Endothelial cell (in vitro differentiated cells): ENCODE measurements at regions not wholly inside any gene's neighbourhood (a gene's known extent, or its start where the extent isn't known, plus 50 kb on each side); places are given as distances from the start of the nearest gene placed in this dataset.

Experiments used
- DNase-seq: peaks from one replicate; pipeline ENCODE4 v3.0.0; 2021; ENCODE audit warnings: low spot score
- H3K27ac Mint-ChIP-seq: one replicate; pipeline ENCODE4 v1.8.0; 2021; ENCODE audit warnings: mixed read lengths, inconsistent platforms; ENCODE audit not compliant: unreplicated experiment
- H3K27me3 Mint-ChIP-seq: one replicate; pipeline ENCODE4 v1.8.0; 2021; ENCODE audit warnings: mild to moderate bottlenecking, moderate library complexity, mixed read lengths, inconsistent platforms; ENCODE audit not compliant: unreplicated experiment
- H3K36me3 Mint-ChIP-seq: one replicate; pipeline ENCODE4 v1.8.0; 2021; ENCODE audit warnings: mild to moderate bottlenecking, low read depth, mixed read lengths, inconsistent platforms; ENCODE audit not compliant: unreplicated experiment
- H3K4me1 Mint-ChIP-seq: one replicate; pipeline ENCODE4 v1.8.0; 2021; ENCODE audit warnings: mild to moderate bottlenecking, mixed read lengths, inconsistent platforms; ENCODE audit not compliant: unreplicated experiment
- H3K4me3 Mint-ChIP-seq: one replicate; pipeline ENCODE4 v1.8.0; 2021; ENCODE audit warnings: mild to moderate bottlenecking, mixed read lengths, inconsistent platforms; ENCODE audit not compliant: unreplicated experiment
- H3K9me3 Mint-ChIP-seq: one replicate; pipeline ENCODE4 v1.8.0; 2021; ENCODE audit warnings: mixed read lengths, inconsistent platforms; ENCODE audit not compliant: unreplicated experiment
- CTCF ChIP-seq: fragments of 200-600 bp; sonication (generic); IDR thresholded peaks from one replicate; pipeline ENCODE4 v1.5.0; 2021; ENCODE audit warnings: antibody characterized with exemption; ENCODE audit not compliant: unreplicated experiment

GRCh38 chr2:199136681-199137080 is 321.1 kb downstream of the SATB2 start:
- Mint-ChIP-seq H3K27me3 (peaks cover 1% of the 10 kb centered on the region), H3K27ac (no peak overlapping the region), H3K36me3 (no peaks in the 10 kb centered on the region), H3K4me3 (no peak overlapping the region), H3K9me3 (peaks cover 4% of the 10 kb centered on the region), H3K4me1 (no peaks in the 10 kb centered on the region)
- no peak for TF ChIP-seq CTCF
- no peak for DNase-seq

GRCh38 chr2:199136242-199136641 is 321.5 kb downstream of the SATB2 start:
- H3K27me3 Mint-ChIP-seq: peaks cover 1% of the 10 kb centered on the region
- no peak for DNase-seq
- H3K4me3 Mint-ChIP-seq: no peak overlapping the region
- H3K27ac Mint-ChIP-seq: no peak overlapping the region
- H3K9me3 Mint-ChIP-seq: peaks cover 4% of the 10 kb centered on the region
- no peak for TF ChIP-seq CTCF
- H3K4me1 Mint-ChIP-seq: no peaks in the 10 kb centered on the region
- H3K36me3 Mint-ChIP-seq: no peaks in the 10 kb centered on the region

GRCh38 chr2:199131876-199132275 is 325.9 kb downstream of the SATB2 start:
- Mint-ChIP-seq H3K27me3 (no peaks in the 10 kb centered on the region), H3K9me3 (no peaks in the 10 kb centered on the region), H3K27ac (no peak overlapping the region), H3K4me1 (no peaks in the 10 kb centered on the region), H3K4me3 (no peak overlapping the region), H3K36me3 (no peaks in the 10 kb centered on the region)
- DNase-seq: no peak
- no peak for TF ChIP-seq CTCF

GRCh38 chr2:199131136-199131655 is 326.5 kb downstream of the SATB2 start:
- DNase-seq: no peak
- no peak overlapping the region for H3K27ac Mint-ChIP-seq
- no peaks in the 10 kb centered on the region for H3K9me3 Mint-ChIP-seq
- no peak overlapping the region for H3K4me3 Mint-ChIP-seq
- TF ChIP-seq CTCF: no peak
- H3K27me3 Mint-ChIP-seq: no peaks in the 10 kb centered on the region
- no peaks in the 10 kb centered on the region for H3K36me3 Mint-ChIP-seq
- no peaks in the 10 kb centered on the region for H3K4me1 Mint-ChIP-seq

GRCh38 chr2:199130501-199130900 is 327.2 kb downstream of the SATB2 start:
- no peaks in the 10 kb centered on the region for H3K4me1 Mint-ChIP-seq
- no peak for TF ChIP-seq CTCF
- H3K27ac Mint-ChIP-seq: no peak overlapping the region
- H3K9me3 Mint-ChIP-seq: no peaks in the 10 kb centered on the region
- H3K27me3 Mint-ChIP-seq: no peaks in the 10 kb centered on the region
- no peak overlapping the region for H3K4me3 Mint-ChIP-seq
- no peak for DNase-seq
- no peaks in the 10 kb centered on the region for H3K36me3 Mint-ChIP-seq
